Fibroblast of mammary gland (primary cell): ENCODE measurements at regions not wholly inside any gene's neighbourhood (a gene's known extent, or its start where the extent isn't known, plus 50 kb on each side); places are given as distances from the start of the nearest gene placed in this dataset.

Experiments
- DNase-seq: peaks from one replicate; pipeline ENCODE4 v3.0.0-alpha.2; 2010; ENCODE audit warnings: low read depth
- H3K4me3 ChIP-seq: 2 replicates; pipeline ENCODE4 v1.5.1; 2011; ENCODE audit warnings: low read depth, mild to moderate bottlenecking, low read length, moderate library complexity; ENCODE audit not compliant: control insufficient read depth
- CTCF ChIP-seq: conservative IDR thresholded peaks from 2 replicates; pipeline ENCODE4 v1.5.1; 2011; ENCODE audit warnings: low read depth, low read length, inconsistent platforms; ENCODE audit not compliant: control insufficient read depth, insufficient read depth

GRCh38 chr13:70959035-70959775, 851.0 kb upstream of the KLHL1 start:
- DNase-seq: no peak
- no peak overlapping the region for H3K4me3 ChIP-seq
- TF ChIP-seq CTCF: no peak

- TF ChIP-seq CTCF: no peak
- no peak overlapping the region for H3K4me3 ChIP-seq
- no peak for DNase-seq
Measured at GRCh38 chr13:70955887-70956286, 847.6 kb upstream of the KLHL1 start.

- DNase-seq: no peak
- TF ChIP-seq CTCF: no peak
- H3K4me3 ChIP-seq: no peak overlapping the region
Measured at GRCh38 chr13:70950664-70951063, 842.4 kb upstream of the KLHL1 start.

GRCh38 chr13:70945506-70945905, 837.3 kb upstream of the KLHL1 start:
- H3K4me3 ChIP-seq: no peak overlapping the region
- no peak for TF ChIP-seq CTCF

GRCh38 chr13:70941454-70941853, 833.2 kb upstream of the KLHL1 start:
- TF ChIP-seq CTCF: no peak
- no peak for DNase-seq
- no peak overlapping the region for H3K4me3 ChIP-seq

More at GRCh38 chr13:70945506-70945905, 837.3 kb upstream of the KLHL1 start:
- no peak for DNase-seq

- DNase-seq: no peak
- no peak for TF ChIP-seq CTCF
- no peak overlapping the region for H3K4me3 ChIP-seq
Measured at GRCh38 chr13:70938462-70938861, 830.2 kb upstream of the KLHL1 start.
